Lower leg skin (tissue), 3 donors: ENCODE measurements at regions not wholly inside any gene's neighbourhood (a gene's known extent, or its start where the extent isn't known, plus 50 kb on each side); places are given as distances from the start of the nearest gene placed in this dataset.

ENCODE experiments used
- POLR2A ChIP-seq, 2 donors: fragments of 450-650 bp; IDR thresholded peaks; one replicate each; pipeline ENCODE4 v1.6.1; 2016 to 2017; ENCODE audit warnings: antibody characterized with exemption in 2 of 2, mild to moderate bottlenecking in 1 of 2, moderate library complexity in 1 of 2
- TF ChIP-seq, protein P1 (sequence below), 3 donors: fragments of 450-650 bp; IDR thresholded peaks; one replicate each; pipeline ENCODE4 v1.5.1; 2016; ENCODE audit warnings: antibody characterized with exemption in 3 of 3, mild to moderate bottlenecking in 3 of 3, moderate library complexity in 2 of 3

DNA sequence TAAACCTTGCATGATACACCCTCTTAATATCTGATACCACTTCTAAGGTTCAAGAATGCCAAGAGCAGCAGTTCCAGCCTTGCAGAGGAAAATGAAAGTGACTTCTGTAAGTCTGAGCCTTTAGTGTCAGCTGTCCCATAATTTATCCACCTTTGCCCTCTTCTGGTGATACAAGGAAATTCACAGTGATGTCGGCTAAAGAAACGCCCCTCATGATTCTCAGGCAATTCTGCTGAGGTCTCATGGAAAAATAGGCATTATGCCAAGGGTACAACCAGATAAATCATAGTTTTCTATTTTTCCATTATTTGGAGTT, 172.2 kb upstream of the CXCL13 start:
- TF ChIP-seq, protein P1, sequence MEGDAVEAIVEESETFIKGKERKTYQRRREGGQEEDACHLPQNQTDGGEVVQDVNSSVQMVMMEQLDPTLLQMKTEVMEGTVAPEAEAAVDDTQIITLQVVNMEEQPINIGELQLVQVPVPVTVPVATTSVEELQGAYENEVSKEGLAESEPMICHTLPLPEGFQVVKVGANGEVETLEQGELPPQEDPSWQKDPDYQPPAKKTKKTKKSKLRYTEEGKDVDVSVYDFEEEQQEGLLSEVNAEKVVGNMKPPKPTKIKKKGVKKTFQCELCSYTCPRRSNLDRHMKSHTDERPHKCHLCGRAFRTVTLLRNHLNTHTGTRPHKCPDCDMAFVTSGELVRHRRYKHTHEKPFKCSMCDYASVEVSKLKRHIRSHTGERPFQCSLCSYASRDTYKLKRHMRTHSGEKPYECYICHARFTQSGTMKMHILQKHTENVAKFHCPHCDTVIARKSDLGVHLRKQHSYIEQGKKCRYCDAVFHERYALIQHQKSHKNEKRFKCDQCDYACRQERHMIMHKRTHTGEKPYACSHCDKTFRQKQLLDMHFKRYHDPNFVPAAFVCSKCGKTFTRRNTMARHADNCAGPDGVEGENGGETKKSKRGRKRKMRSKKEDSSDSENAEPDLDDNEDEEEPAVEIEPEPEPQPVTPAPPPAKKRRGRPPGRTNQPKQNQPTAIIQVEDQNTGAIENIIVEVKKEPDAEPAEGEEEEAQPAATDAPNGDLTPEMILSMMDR (IDR thresholded peaks at IDR 0.05), result no peak
- TF ChIP-seq POLR2A (IDR thresholded peaks at IDR 0.05), result no peak
